Mesenchymal stem cell (in vitro differentiated cells and primary cell): ENCODE measurements at regions not wholly inside any gene's neighbourhood (a gene's known extent, or its start where the extent isn't known, plus 50 kb on each side); places are given as distances from the start of the nearest gene placed in this dataset.

Experiments
- DNase-seq: peaks from one replicate; pipeline ENCODE4 v3.0.0-alpha.2; 2013
- H2AFZ ChIP-seq: one replicate; pipeline ENCODE4 v1.6.1; 2013; ENCODE audit warnings: low read depth, mild to moderate bottlenecking, control low read depth, inconsistent platforms, low read length, moderate library complexity
- H2AK5ac ChIP-seq: 2 replicates; pipeline ENCODE4 v1.6.1; 2013; ENCODE audit warnings: low read length, moderate library complexity, mild to moderate bottlenecking, inconsistent platforms; ENCODE audit not compliant: severe bottlenecking
- H2BK120ac ChIP-seq: one replicate; pipeline ENCODE4 v1.6.1; 2013; ENCODE audit warnings: low read depth, mild to moderate bottlenecking, inconsistent platforms, low read length, moderate library complexity
- H2BK12ac ChIP-seq, 2 experiments: one replicate each; pipeline ENCODE4 v1.6.1; 2013; ENCODE audit warnings: inconsistent platforms in 2 of 2, low read length in 2 of 2, mild to moderate bottlenecking in 2 of 2, moderate library complexity in 2 of 2, control low read depth in 1 of 2
- H2BK15ac ChIP-seq: one replicate; pipeline ENCODE4 v1.6.1; 2013; ENCODE audit warnings: mild to moderate bottlenecking, low read depth, inconsistent platforms; ENCODE audit not compliant: poor library complexity, severe bottlenecking
- H2BK5ac ChIP-seq: 2 replicates; pipeline ENCODE4 v1.6.1; 2013; ENCODE audit warnings: low read depth, mild to moderate bottlenecking, low read length, control low read depth, inconsistent platforms; ENCODE audit not compliant: poor library complexity, severe bottlenecking
- H3K14ac ChIP-seq, 2 experiments: one replicate each; pipeline ENCODE4 v1.6.1; 2013; ENCODE audit warnings: inconsistent platforms in 2 of 2, low read length in 2 of 2, control low read depth in 1 of 2, mild to moderate bottlenecking in 1 of 2, moderate library complexity in 1 of 2
- H3K18ac ChIP-seq, 2 experiments: one replicate each; pipeline ENCODE4 v1.6.1; 2013; ENCODE audit warnings: inconsistent platforms in 2 of 2, low read length in 2 of 2, control low read depth in 1 of 2, low read depth in 1 of 2, mild to moderate bottlenecking in 1 of 2
- H3K23ac ChIP-seq, 2 experiments: one replicate each; pipeline ENCODE4 v1.6.1; 2013; ENCODE audit warnings: inconsistent platforms in 2 of 2, low read length in 2 of 2, mild to moderate bottlenecking in 2 of 2, moderate library complexity in 2 of 2, control low read depth in 1 of 2
- H3K27ac ChIP-seq: 2 replicates; pipeline ENCODE4 v1.5.1; 2013; ENCODE audit warnings: mild to moderate bottlenecking, moderate library complexity, low read length, control low read depth, inconsistent platforms; ENCODE audit not compliant: poor library complexity, severe bottlenecking
- H3K27me3 ChIP-seq, 2 experiments: 2 replicates each; pipeline versions ENCODE4 v1.6.1 to v1.7.0; 2013; ENCODE audit warnings: low read length in 2 of 2, mild to moderate bottlenecking in 2 of 2, moderate library complexity in 2 of 2, control low read depth in 1 of 2, inconsistent platforms in 1 of 2; ENCODE audit not compliant: control insufficient read depth in 1 of 2, insufficient read depth in 1 of 2
- H3K36me3 ChIP-seq, 2 experiments: 2 replicates each; pipeline versions ENCODE4 v1.6.1 to v1.7.0; 2013; ENCODE audit warnings: low read length in 2 of 2, control low read depth in 1 of 2, inconsistent platforms in 1 of 2, low read depth in 1 of 2, mild to moderate bottlenecking in 1 of 2; ENCODE audit not compliant: insufficient read depth in 2 of 2, control insufficient read depth in 1 of 2
- H3K4ac ChIP-seq, 2 experiments: one replicate each; pipeline ENCODE4 v1.6.1; 2013; ENCODE audit warnings: inconsistent platforms in 2 of 2, low read length in 2 of 2, mild to moderate bottlenecking in 2 of 2, moderate library complexity in 2 of 2, control low read depth in 1 of 2, low read depth in 1 of 2
- H3K4me1 ChIP-seq: 2 replicates; pipeline ENCODE4 v1.6.1; 2013; ENCODE audit warnings: low read depth, low read length, control low read depth; ENCODE audit not compliant: control insufficient read depth, insufficient read depth
- H3K4me2 ChIP-seq: 2 replicates; pipeline ENCODE4 v1.6.1; 2013; ENCODE audit warnings: low read length, mild to moderate bottlenecking, inconsistent platforms; ENCODE audit not compliant: poor library complexity, severe bottlenecking
- H3K4me3 ChIP-seq, 2 experiments: 2 replicates each; pipeline versions ENCODE4 v1.5.1 to v1.7.0; 2013; ENCODE audit warnings: low read length in 2 of 2, mild to moderate bottlenecking in 2 of 2, control low read depth in 1 of 2, low read depth in 1 of 2; ENCODE audit not compliant: insufficient read depth in 1 of 2
- H3K79me1 ChIP-seq: replicated peaks from 2 replicates; pipeline ENCODE4 v1.6.1; 2013; ENCODE audit warnings: mild to moderate bottlenecking, control low read depth, low read length, inconsistent platforms; ENCODE audit not compliant: poor library complexity, severe bottlenecking
- H3K9ac ChIP-seq: 2 replicates; pipeline ENCODE4 v1.7.0; 2013; ENCODE audit warnings: mild to moderate bottlenecking, low read length, moderate library complexity
- H3K9me3 ChIP-seq: 2 replicates; pipeline ENCODE4 v1.7.0; 2013; ENCODE audit warnings: mild to moderate bottlenecking, low read length; ENCODE audit not compliant: control insufficient read depth
- H4K8ac ChIP-seq: one replicate; pipeline ENCODE4 v1.6.1; 2013; ENCODE audit warnings: inconsistent platforms, mild to moderate bottlenecking, low read length, moderate library complexity
- H4K91ac ChIP-seq: one replicate; pipeline ENCODE4 v1.6.1; 2013; ENCODE audit warnings: mild to moderate bottlenecking, low read length, inconsistent platforms
- WGBS: methylation state at CpG from one replicate; pipeline ENCODE4 v1.1.7; 2013; ENCODE audit warnings: mixed read lengths; 5-methylcytosine and 5-hydroxymethylcytosine counted together

GRCh38 chr3:21142949-21143348, 608.1 kb downstream of the ZNF385D start:
- no peak overlapping the region for H3K14ac ChIP-seq
- no peaks in the 10 kb centered on the region for H3K36me3 ChIP-seq
- no peak overlapping the region for H3K4ac ChIP-seq
- H3K9ac ChIP-seq: no peak overlapping the region
- H3K27me3 ChIP-seq: no peaks in the 10 kb centered on the region
- 86% methylated on average over 1 of the region's 3 CpGs for WGBS
- H4K91ac ChIP-seq: no peak overlapping the region
- H3K23ac ChIP-seq: no peak overlapping the region
- no peak overlapping the region for H2BK15ac ChIP-seq
- H2AFZ ChIP-seq: no peak overlapping the region
- no peak overlapping the region for H3K4me3 ChIP-seq
- no peak overlapping the region for H3K27ac ChIP-seq
- H3K18ac ChIP-seq: no peak overlapping the region
- H2AK5ac ChIP-seq: no peak overlapping the region
- H4K8ac ChIP-seq: no peak overlapping the region
- H2BK120ac ChIP-seq: no peak overlapping the region
- peaks cover 3% of the 10 kb centered on the region for H3K9me3 ChIP-seq
- no peak for DNase-seq
- no peaks in the 10 kb centered on the region for H3K4me1 ChIP-seq
- H3K4me2 ChIP-seq: no peak overlapping the region
- no peak overlapping the region for H2BK12ac ChIP-seq
- no peak overlapping the region for H2BK5ac ChIP-seq
- H3K79me1 ChIP-seq: no peaks in the 10 kb centered on the region

GRCh38 chr3:21142031-21142430, 609.0 kb downstream of the ZNF385D start:
- Histone ChIP-seq H3K27me3 (no peaks in the 10 kb centered on the region), H3K27ac (no peak overlapping the region), H3K14ac (no peak overlapping the region), H3K9me3 (peaks cover 3% of the 10 kb centered on the region), H4K8ac (no peak overlapping the region), H3K23ac (no peak overlapping the region), H3K79me1 (no peaks in the 10 kb centered on the region), H2AFZ (no peak overlapping the region), H2AK5ac (no peak overlapping the region), H3K4me3 (no peak overlapping the region), H2BK15ac (no peak overlapping the region), H3K4ac (no peak overlapping the region), H2BK120ac (no peak overlapping the region), H3K18ac (no peak overlapping the region), H3K4me1 (no peaks in the 10 kb centered on the region), H3K4me2 (no peak overlapping the region), H2BK5ac (no peak overlapping the region), H3K36me3 (no peaks in the 10 kb centered on the region), H2BK12ac (no peak overlapping the region), H3K9ac (no peak overlapping the region), H4K91ac (no peak overlapping the region)
- WGBS: 96% methylated on average over 3 of the region's 5 CpGs
- no peak for DNase-seq

- no peak overlapping the region for H2AK5ac ChIP-seq
- no peak overlapping the region for H2BK120ac ChIP-seq
- H4K8ac ChIP-seq: no peak overlapping the region
- no peak overlapping the region for H3K18ac ChIP-seq
- no peak overlapping the region for H3K23ac ChIP-seq
- H3K27me3 ChIP-seq: no peaks in the 10 kb centered on the region
- DNase-seq: no peak
- no peak overlapping the region for H2BK15ac ChIP-seq
- H2BK5ac ChIP-seq: no peak overlapping the region
- no peak overlapping the region for H3K4me3 ChIP-seq
- WGBS: 0% methylated on average over 1 of the region's 1 CpG
- H3K9me3 ChIP-seq: peaks cover 3% of the 10 kb centered on the region
- no peak overlapping the region for H3K14ac ChIP-seq
- no peak overlapping the region for H3K9ac ChIP-seq
- H3K79me1 ChIP-seq: no peaks in the 10 kb centered on the region
- H2BK12ac ChIP-seq: no peak overlapping the region
- no peak overlapping the region for H4K91ac ChIP-seq
- H3K4me2 ChIP-seq: no peak overlapping the region
- H3K4me1 ChIP-seq: no peaks in the 10 kb centered on the region
- no peak overlapping the region for H3K4ac ChIP-seq
- H3K27ac ChIP-seq: no peak overlapping the region
- no peaks in the 10 kb centered on the region for H3K36me3 ChIP-seq
- no peak overlapping the region for H2AFZ ChIP-seq
Measured at GRCh38 chr3:21140785-21141184, 610.2 kb downstream of the ZNF385D start.

- H3K14ac ChIP-seq: no peak overlapping the region
- DNase-seq: no peak
- no peaks in the 10 kb centered on the region for H3K36me3 ChIP-seq
- H3K27me3 ChIP-seq: no peaks in the 10 kb centered on the region
- H2AK5ac ChIP-seq: no peak overlapping the region
- H2BK15ac ChIP-seq: no peak overlapping the region
- no peak overlapping the region for H3K23ac ChIP-seq
- H3K9ac ChIP-seq: no peak overlapping the region
- H2BK120ac ChIP-seq: no peak overlapping the region
- WGBS: no CpG with 5 or more reads among the region's 2 CpGs
- H3K4me3 ChIP-seq: no peak overlapping the region
- no peak overlapping the region for H2BK12ac ChIP-seq
- H3K4me2 ChIP-seq: no peak overlapping the region
- no peak overlapping the region for H3K4ac ChIP-seq
- H2BK5ac ChIP-seq: no peak overlapping the region
- H3K9me3 ChIP-seq: no peaks in the 10 kb centered on the region
- H3K27ac ChIP-seq: no peak overlapping the region
- H3K18ac ChIP-seq: no peak overlapping the region
- H3K79me1 ChIP-seq: no peaks in the 10 kb centered on the region
- H2AFZ ChIP-seq: no peak overlapping the region
- H4K8ac ChIP-seq: no peak overlapping the region
- H4K91ac ChIP-seq: no peak overlapping the region
- no peaks in the 10 kb centered on the region for H3K4me1 ChIP-seq
Measured at GRCh38 chr3:21138085-21138484, 612.9 kb downstream of the ZNF385D start.
